ENCODE measurements at regions not wholly inside any gene's neighbourhood (a gene's known extent, or its start where the extent isn't known, plus 50 kb on each side); places are given as distances from the start of the nearest gene placed in this dataset.
"Not testable (repeated sequence)": the region's sequence is repeated elsewhere in the genome, so short reads cannot be mapped to it uniquely, and the experiment has no call there.

- H3K9me3 Mint-ChIP-seq: peaks cover 44 to 53% of the 10 kb centered on the region in 2 donors
- H3K36me3 Mint-ChIP-seq: peaks cover 0 to 27% of the 10 kb centered on the region in 2 donors
- no peak for ATAC-seq
These were observed 355.5 kb upstream of the HTR1E start for GRCh38 chr6:86581833-86582232.

GRCh38 chr6:86563197-86563596 is 374.1 kb upstream of the HTR1E start:
- ATAC-seq: no peak
- Mint-ChIP-seq H3K27ac (no peak overlapping the region), H3K9me3 (peaks cover 8 to 14% of the 10 kb centered on the region in 2 donors), H3K36me3 (no peaks in the 10 kb centered on the region)
- no peak for DNase-seq (ENCODE audit: low spot score in 2 of 2)

More at GRCh38 chr6:86581833-86582232, 355.5 kb upstream of the HTR1E start:
- H3K27ac Mint-ChIP-seq: no peak overlapping the region
- DNase-seq (ENCODE audit: low spot score in 2 of 2): no peak

- H3K9me3 Mint-ChIP-seq: peaks cover 0 to 4% of the 10 kb centered on the region in 2 donors
- no peaks in the 10 kb centered on the region for H3K36me3 Mint-ChIP-seq
- DNase-seq (ENCODE audit: low spot score in 2 of 2): no peak
- H3K27ac Mint-ChIP-seq: no peak overlapping the region
- ATAC-seq: no peak
These were observed 379.0 kb upstream of the HTR1E start for GRCh38 chr6:86558318-86558717.

- Mint-ChIP-seq H3K36me3 (no peaks in the 10 kb centered on the region), H3K27ac (no peak overlapping the region), H3K9me3 (peaks cover 8 to 24% of the 10 kb centered on the region in 2 donors)
- DNase-seq (ENCODE audit: low spot score in 2 of 2): no peak
- ATAC-seq: no peak
These were observed 400.0 kb upstream of the HTR1E start for GRCh38 chr6:86537292-86537861.

GRCh38 chr6:86536121-86536520 is 401.2 kb upstream of the HTR1E start:
- Mint-ChIP-seq H3K9me3 (peaks cover 12 to 24% of the 10 kb centered on the region in 2 donors), H3K36me3 (no peaks in the 10 kb centered on the region), H3K27ac (no peak overlapping the region)
- ATAC-seq: no peak
- no peak for DNase-seq (ENCODE audit: low spot score in 2 of 2)

GRCh38 chr6:86535100-86535499 is 402.2 kb upstream of the HTR1E start:
- peaks cover 8 to 19% of the 10 kb centered on the region in 2 donors for H3K9me3 Mint-ChIP-seq
- no peak overlapping the region for H3K27ac Mint-ChIP-seq
- no peak for DNase-seq (ENCODE audit: low spot score in 2 of 2)
- no peaks in the 10 kb centered on the region for H3K36me3 Mint-ChIP-seq
- ATAC-seq: no peak

- Mint-ChIP-seq H3K9me3 (peaks cover 11 to 12% of the 10 kb centered on the region in 2 donors), H3K27ac (no peak overlapping the region), H3K36me3 (peaks cover 0 to 1% of the 10 kb centered on the region in 2 donors)
- ATAC-seq (no peak), DNase-seq (ENCODE audit: low spot score in 2 of 2) (no peak)
These were observed 407.7 kb upstream of the HTR1E start for GRCh38 chr6:86529635-86530034.

GRCh38 chr6:86526238-86526637 is 411.1 kb upstream of the HTR1E start:
- Mint-ChIP-seq H3K27ac (no peak overlapping the region), H3K9me3 (peaks cover 11 to 13% of the 10 kb centered on the region in 2 donors), H3K36me3 (peaks cover 0 to 7% of the 10 kb centered on the region in 2 donors)
- ATAC-seq (no peak), DNase-seq (ENCODE audit: low spot score in 2 of 2) (no peak)

GRCh38 chr6:86516087-86516486 is 421.2 kb upstream of the HTR1E start:
- Mint-ChIP-seq H3K27ac (no peak overlapping the region), H3K36me3 (no peaks in the 10 kb centered on the region), H3K9me3 (peaks cover 4 to 8% of the 10 kb centered on the region in 2 donors)
- DNase-seq (ENCODE audit: low spot score in 2 of 2) (no peak), ATAC-seq (no peak)

GRCh38 chr6:86511962-86512361 is 425.4 kb upstream of the HTR1E start:
- Mint-ChIP-seq H3K36me3 (no peaks in the 10 kb centered on the region), H3K9me3 (peaks cover 14 to 16% of the 10 kb centered on the region in 2 donors), H3K27ac (no peak overlapping the region)
- ATAC-seq (no peak), DNase-seq (ENCODE audit: low spot score in 2 of 2) (no peak)

GRCh38 chr6:86508230-86508629 is 429.1 kb upstream of the HTR1E start:
- Mint-ChIP-seq H3K36me3 (no peaks in the 10 kb centered on the region), H3K27ac (no peak overlapping the region), H3K9me3 (peaks cover 19 to 22% of the 10 kb centered on the region in 2 donors)
- ATAC-seq: no peak
- no peak for DNase-seq (ENCODE audit: low spot score in 2 of 2)

- Mint-ChIP-seq H3K9me3 (peaks cover 17 to 26% of the 10 kb centered on the region in 2 donors), H3K36me3 (peaks cover 0 to 5% of the 10 kb centered on the region in 2 donors), H3K27ac (no peak overlapping the region)
- no peak for ATAC-seq
- DNase-seq (ENCODE audit: low spot score in 2 of 2): no peak
These were observed 434.8 kb upstream of the HTR1E start for GRCh38 chr6:86502497-86502896.

- Mint-ChIP-seq H3K9me3 (peaks cover 26 to 29% of the 10 kb centered on the region in 2 donors), H3K36me3 (peaks cover 0 to 20% of the 10 kb centered on the region in 2 donors), H3K27ac (no peak overlapping the region)
- no peak for ATAC-seq
- no peak for DNase-seq (ENCODE audit: low spot score in 2 of 2)
These were observed 437.3 kb upstream of the HTR1E start for GRCh38 chr6:86500035-86500434.

- H3K36me3 Mint-ChIP-seq; DNase-seq (ENCODE audit: low spot score in 2 of 2); H3K27ac Mint-ChIP-seq; ATAC-seq: not testable (repeated sequence)
- peaks cover 14 to 17% of the 10 kb centered on the region in 2 donors for H3K9me3 Mint-ChIP-seq
These were observed 448.3 kb upstream of the HTR1E start for GRCh38 chr6:86489042-86489441.

- Mint-ChIP-seq H3K9me3 (peaks cover 14 to 17% of the 10 kb centered on the region in 2 donors), H3K36me3 (no peaks in the 10 kb centered on the region), H3K27ac (no peak overlapping the region)
- peak in 1 of 2 donors; percentile 63 for ATAC-seq
- no peak for DNase-seq (ENCODE audit: low spot score in 2 of 2)
These were observed 449.6 kb upstream of the HTR1E start for GRCh38 chr6:86487660-86488221.

- not testable (repeated sequence) for H3K36me3 Mint-ChIP-seq; ATAC-seq; DNase-seq (ENCODE audit: low spot score in 2 of 2); H3K27ac Mint-ChIP-seq
- H3K9me3 Mint-ChIP-seq: peaks cover 3 to 13% of the 10 kb centered on the region in 2 donors
These were observed 459.0 kb upstream of the HTR1E start for GRCh38 chr6:86478316-86478715.

- Mint-ChIP-seq H3K36me3 (peaks cover 0 to 6% of the 10 kb centered on the region in 2 donors), H3K9me3 (peaks cover 3 to 13% of the 10 kb centered on the region in 2 donors), H3K27ac (no peak overlapping the region)
- ATAC-seq (no peak), DNase-seq (ENCODE audit: low spot score in 2 of 2) (no peak)
These were observed 459.7 kb upstream of the HTR1E start for GRCh38 chr6:86477500-86478148.

Data from activated naive CD4-positive, alpha-beta T cell treated with anti-CD3 and anti-CD28 coated beads, Interleukin-2, amount 50 U/mL, for 72 hours (primary cell).